Gastroesophageal sphincter (tissue), 4 donors: ENCODE measurements at regions not wholly inside any gene's neighbourhood (a gene's known extent, or its start where the extent isn't known, plus 50 kb on each side); places are given as distances from the start of the nearest gene placed in this dataset.

Experiments
- ATAC-seq: fragments of 150-250 bp; one replicate; pipeline ENCODE4 v1.9.1; 2016; ENCODE audit warnings: mild to moderate bottlenecking, moderate library complexity
- H3K27ac ChIP-seq, 4 donors: fragments of 200-600 bp; sonication (generic) in 3 of 4; 1 replicate in 3 of 4; 2 replicates in 1 of 4; pipeline ENCODE4 v1.5.1; 2016 to 2019
- H3K27me3 ChIP-seq: fragments of 200-600 bp; sonication (generic); one replicate; pipeline ENCODE4 v1.5.1; 2019
- H3K36me3 ChIP-seq, 2 donors: fragments of 200-600 bp; sonication (generic); one replicate each; pipeline ENCODE4 v1.5.1; 2019; ENCODE audit warnings: control low read depth in 1 of 2
- H3K4me1 ChIP-seq, 3 donors: fragments of 200-600 bp; sonication (generic); 1 replicate in 2 of 3; 2 replicates in 1 of 3; pipeline ENCODE4 v1.5.1; 2016 to 2019; ENCODE audit warnings: control low read depth in 2 of 3
- H3K4me3 ChIP-seq, 2 donors: fragments of 200-600 bp; sonication (generic); one replicate each; pipeline ENCODE4 v1.5.1; 2019; ENCODE audit warnings: mild to moderate bottlenecking in 1 of 2, moderate library complexity in 1 of 2
- H3K9me3 ChIP-seq, 3 donors: fragments of 200-600 bp; sonication (generic); one replicate each; pipeline ENCODE4 v1.5.1; 2017 to 2019; ENCODE audit warnings: control low read depth in 2 of 3
- EP300 ChIP-seq: sonication (generic); formaldehyde crosslinking; IDR thresholded peaks from one replicate; pipeline ENCODE4 v1.6.1; 2017; ENCODE audit warnings: antibody characterized with exemption, mild to moderate bottlenecking
- POLR2A ChIP-seq, 2 donors: fragments of 450-650 bp; IDR thresholded peaks; one replicate each; pipeline ENCODE4 v1.6.1; 2017; ENCODE audit warnings: antibody characterized with exemption in 2 of 2, mild to moderate bottlenecking in 2 of 2, moderate library complexity in 1 of 2
- POLR2AphosphoS5 ChIP-seq: sonication (generic); formaldehyde crosslinking; IDR thresholded peaks from one replicate; pipeline ENCODE4 v1.6.1; 2017; ENCODE audit warnings: antibody characterized with exemption
- WGBS, 2 donors: methylation state at CpG; one replicate each; pipeline ENCODE4 v1.1.5; 2018; ENCODE audit warnings: low coverage in 1 of 2; 5-methylcytosine and 5-hydroxymethylcytosine counted together
- TF ChIP-seq, protein P1 (sequence below), 4 experiments: fragments of 200-600 bp in 2 of 4; fragments of 450-650 bp in 2 of 4; sonication (generic) in 1 of 4; IDR thresholded peaks; one replicate each; pipeline ENCODE4 v1.5.1; 2017 to 2019; ENCODE audit warnings: antibody characterized with exemption in 4 of 4, mild to moderate bottlenecking in 2 of 4, moderate library complexity in 2 of 4

GRCh38 chr21:16579538-16579937, 849.8 kb downstream of the USP25 start:
- Histone ChIP-seq H3K4me1 (peaks cover 0 to 12% (median 0%) of the 10 kb centered on the region in 3 donors), H3K27me3 (no peaks in the 10 kb centered on the region), H3K4me3 (no peak overlapping the region), H3K9me3 (no peaks in the 10 kb centered on the region), H3K36me3 (no peaks in the 10 kb centered on the region), H3K27ac (peak overlapping the region in 2 of 4 donors; percentile 7 to 12)
- TF ChIP-seq, protein P1, sequence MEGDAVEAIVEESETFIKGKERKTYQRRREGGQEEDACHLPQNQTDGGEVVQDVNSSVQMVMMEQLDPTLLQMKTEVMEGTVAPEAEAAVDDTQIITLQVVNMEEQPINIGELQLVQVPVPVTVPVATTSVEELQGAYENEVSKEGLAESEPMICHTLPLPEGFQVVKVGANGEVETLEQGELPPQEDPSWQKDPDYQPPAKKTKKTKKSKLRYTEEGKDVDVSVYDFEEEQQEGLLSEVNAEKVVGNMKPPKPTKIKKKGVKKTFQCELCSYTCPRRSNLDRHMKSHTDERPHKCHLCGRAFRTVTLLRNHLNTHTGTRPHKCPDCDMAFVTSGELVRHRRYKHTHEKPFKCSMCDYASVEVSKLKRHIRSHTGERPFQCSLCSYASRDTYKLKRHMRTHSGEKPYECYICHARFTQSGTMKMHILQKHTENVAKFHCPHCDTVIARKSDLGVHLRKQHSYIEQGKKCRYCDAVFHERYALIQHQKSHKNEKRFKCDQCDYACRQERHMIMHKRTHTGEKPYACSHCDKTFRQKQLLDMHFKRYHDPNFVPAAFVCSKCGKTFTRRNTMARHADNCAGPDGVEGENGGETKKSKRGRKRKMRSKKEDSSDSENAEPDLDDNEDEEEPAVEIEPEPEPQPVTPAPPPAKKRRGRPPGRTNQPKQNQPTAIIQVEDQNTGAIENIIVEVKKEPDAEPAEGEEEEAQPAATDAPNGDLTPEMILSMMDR (IDR thresholded peaks at IDR 0.05), result no peak
- TF ChIP-seq POLR2A (IDR thresholded peaks at IDR 0.05) (no peak), POLR2AphosphoS5 (no peak), EP300 (no peak)
- WGBS, 2 donors, result 13 to 19% methylated on average over 3 of the region's 3 CpGs
- no peak for ATAC-seq

GRCh38 chr21:16580661-16581060, 850.9 kb downstream of the USP25 start:
- no peak for ATAC-seq

GRCh38 chr21:16583556-16583955, 853.8 kb downstream of the USP25 start:
- WGBS, 2 donors, result 88% methylated on average over 1 of the region's 1 CpG
- peaks cover 0 to 28% (median 0%) of the 10 kb centered on the region in 3 donors for H3K4me1 ChIP-seq
- H3K27ac ChIP-seq, result no peak overlapping the region

More at GRCh38 chr21:16580661-16581060, 850.9 kb downstream of the USP25 start:
- H3K9me3 ChIP-seq, result no peaks in the 10 kb centered on the region
- WGBS, 2 donors, result 86 to 87% methylated on average over 2 of the region's 2 CpGs
- no peak overlapping the region for H3K27ac ChIP-seq
- H3K36me3 ChIP-seq, result no peaks in the 10 kb centered on the region
- no peak overlapping the region for H3K4me3 ChIP-seq
- no peaks in the 10 kb centered on the region for H3K27me3 ChIP-seq
- TF ChIP-seq, protein P1 (IDR thresholded peaks at IDR 0.05), result no peak
- TF ChIP-seq POLR2AphosphoS5, result no peak
- TF ChIP-seq EP300, result no peak
- TF ChIP-seq POLR2A (IDR thresholded peaks at IDR 0.05), result no peak
- peaks cover 0 to 12% (median 0%) of the 10 kb centered on the region in 3 donors for H3K4me1 ChIP-seq

DNA sequence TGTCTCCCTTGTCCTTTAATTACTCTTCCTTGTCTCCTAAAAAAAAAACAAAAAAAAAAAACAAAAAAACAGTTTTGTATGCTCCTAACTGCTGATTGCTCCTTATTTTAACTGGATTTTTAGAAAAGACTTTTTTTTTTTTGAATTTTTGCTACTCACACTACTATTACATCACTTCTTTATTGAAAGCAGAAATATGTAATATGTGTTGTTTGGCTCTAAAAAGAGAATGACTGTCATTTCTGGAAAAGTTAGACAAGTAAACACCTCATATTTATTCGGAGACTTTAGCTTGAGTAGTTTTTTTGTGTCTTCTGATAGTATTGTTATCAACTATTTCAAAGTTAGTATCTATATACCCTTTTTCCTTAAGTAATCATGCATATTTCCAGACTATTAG, 855.0 kb downstream of the USP25 start:
- ATAC-seq, result no peak
- 73 to 75% methylated on average over 1 of the region's 1 CpG for WGBS, 2 donors
- Histone ChIP-seq H3K9me3 (no peaks in the 10 kb centered on the region), H3K36me3 (no peaks in the 10 kb centered on the region), H3K4me1 (peaks cover 0 to 19% (median 0%) of the 10 kb centered on the region in 3 donors), H3K27ac (peak overlapping the region in 1 of 4 donors; percentile 22), H3K4me3 (no peak overlapping the region), H3K27me3 (no peaks in the 10 kb centered on the region)
- TF ChIP-seq EP300, result no peak
- TF ChIP-seq POLR2A (IDR thresholded peaks at IDR 0.05), result no peak
- TF ChIP-seq, protein P1 (IDR thresholded peaks at IDR 0.05), result no peak
- TF ChIP-seq POLR2AphosphoS5, result no peak

More at GRCh38 chr21:16583556-16583955, 853.8 kb downstream of the USP25 start:
- Histone ChIP-seq H3K4me3 (no peak overlapping the region), H3K9me3 (no peaks in the 10 kb centered on the region), H3K27me3 (no peaks in the 10 kb centered on the region), H3K36me3 (no peaks in the 10 kb centered on the region)
- ATAC-seq, result no peak
- TF ChIP-seq POLR2A (IDR thresholded peaks at IDR 0.05) (no peak), EP300 (no peak), POLR2AphosphoS5 (no peak)
- TF ChIP-seq, protein P1 (IDR thresholded peaks at IDR 0.05), result no peak

DNA sequence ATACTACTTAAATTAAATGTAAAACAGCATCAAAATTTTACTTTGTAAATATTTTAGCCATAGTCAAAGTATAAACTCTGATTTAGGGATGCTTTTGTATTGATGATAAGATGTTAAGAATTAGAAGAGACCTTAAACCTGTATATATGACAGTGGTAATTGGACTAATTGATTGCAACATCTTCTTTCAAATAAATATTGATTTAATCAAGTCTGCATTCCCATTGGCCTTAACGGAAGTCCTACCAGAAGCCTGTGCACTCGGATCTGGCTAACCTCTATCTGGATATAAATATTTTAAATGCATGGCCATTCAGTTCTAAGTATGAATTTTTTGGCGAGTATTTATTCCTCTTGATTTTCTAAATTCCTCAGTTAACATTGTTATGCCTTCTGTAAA, 856.1 kb downstream of the USP25 start:
- Histone ChIP-seq H3K4me3 (no peak overlapping the region), H3K4me1 (peaks cover 0 to 18% (median 0%) of the 10 kb centered on the region in 3 donors), H3K9me3 (no peaks in the 10 kb centered on the region), H3K27me3 (no peaks in the 10 kb centered on the region), H3K27ac (peak overlapping the region in 1 of 4 donors; percentile 17), H3K36me3 (no peaks in the 10 kb centered on the region)
- TF ChIP-seq, protein P1 (IDR thresholded peaks at IDR 0.05), result no peak
- TF ChIP-seq POLR2AphosphoS5, result no peak
- no peak for TF ChIP-seq EP300
- no peak for TF ChIP-seq POLR2A (IDR thresholded peaks at IDR 0.05)
- ATAC-seq, result no peak
- 74 to 85% methylated on average over 3 of the region's 3 CpGs for WGBS, 2 donors
